ENCODE measurements at regions not wholly inside any gene's neighbourhood (a gene's known extent, or its start where the extent isn't known, plus 50 kb on each side); places are given as distances from the start of the nearest gene placed in this dataset.

GRCh38 chr9:107942291-107942690 is 452.7 kb upstream of the KLF4 start:
- Histone ChIP-seq H3K9me2 (replicated peaks; ENCODE audit: low read depth, low read length) (no peaks in the 10 kb centered on the region), H3K36me3 (ENCODE audit: insufficient read depth, low read length) (no peaks in the 10 kb centered on the region), H3F3A (ENCODE audit: low read depth) (no peaks in the 10 kb centered on the region), H3K4me2 (ENCODE audit: low read depth, low read length, poor library complexity, severe bottlenecking) (no peak overlapping the region), H3K9me3 (ENCODE audit: insufficient read depth, low read depth, low read length) (no peaks in the 10 kb centered on the region), H2AFZ (ENCODE audit: low read length) (no peak overlapping the region), H3K79me2 (ENCODE audit: insufficient read depth, low read length) (no peaks in the 10 kb centered on the region), H3K27me3 (ENCODE audit: insufficient read depth, low read length, poor library complexity, severe bottlenecking) (no peaks in the 10 kb centered on the region), H3K4me3 (ENCODE audit: low read length, poor library complexity, severe bottlenecking) (no peak overlapping the region), H3K4me1 (ENCODE audit: insufficient read depth, low read length, poor library complexity, severe bottlenecking) (no peaks in the 10 kb centered on the region), H4K20me1 (ENCODE audit: insufficient read depth, low read length, poor library complexity, severe bottlenecking) (no peaks in the 10 kb centered on the region), H3K9ac (ENCODE audit: low read depth, low read length, poor library complexity, severe bottlenecking) (no peak overlapping the region)
- no peak for TF ChIP-seq EZH2phosphoT487 (IDR thresholded peaks at IDR 0.05; ENCODE audit: borderline replicate concordance)
- TF ChIP-seq, protein P1, sequence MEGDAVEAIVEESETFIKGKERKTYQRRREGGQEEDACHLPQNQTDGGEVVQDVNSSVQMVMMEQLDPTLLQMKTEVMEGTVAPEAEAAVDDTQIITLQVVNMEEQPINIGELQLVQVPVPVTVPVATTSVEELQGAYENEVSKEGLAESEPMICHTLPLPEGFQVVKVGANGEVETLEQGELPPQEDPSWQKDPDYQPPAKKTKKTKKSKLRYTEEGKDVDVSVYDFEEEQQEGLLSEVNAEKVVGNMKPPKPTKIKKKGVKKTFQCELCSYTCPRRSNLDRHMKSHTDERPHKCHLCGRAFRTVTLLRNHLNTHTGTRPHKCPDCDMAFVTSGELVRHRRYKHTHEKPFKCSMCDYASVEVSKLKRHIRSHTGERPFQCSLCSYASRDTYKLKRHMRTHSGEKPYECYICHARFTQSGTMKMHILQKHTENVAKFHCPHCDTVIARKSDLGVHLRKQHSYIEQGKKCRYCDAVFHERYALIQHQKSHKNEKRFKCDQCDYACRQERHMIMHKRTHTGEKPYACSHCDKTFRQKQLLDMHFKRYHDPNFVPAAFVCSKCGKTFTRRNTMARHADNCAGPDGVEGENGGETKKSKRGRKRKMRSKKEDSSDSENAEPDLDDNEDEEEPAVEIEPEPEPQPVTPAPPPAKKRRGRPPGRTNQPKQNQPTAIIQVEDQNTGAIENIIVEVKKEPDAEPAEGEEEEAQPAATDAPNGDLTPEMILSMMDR (conservative IDR thresholded peaks at IDR 0.05; ENCODE audit: low read length) = no peak

DNA sequence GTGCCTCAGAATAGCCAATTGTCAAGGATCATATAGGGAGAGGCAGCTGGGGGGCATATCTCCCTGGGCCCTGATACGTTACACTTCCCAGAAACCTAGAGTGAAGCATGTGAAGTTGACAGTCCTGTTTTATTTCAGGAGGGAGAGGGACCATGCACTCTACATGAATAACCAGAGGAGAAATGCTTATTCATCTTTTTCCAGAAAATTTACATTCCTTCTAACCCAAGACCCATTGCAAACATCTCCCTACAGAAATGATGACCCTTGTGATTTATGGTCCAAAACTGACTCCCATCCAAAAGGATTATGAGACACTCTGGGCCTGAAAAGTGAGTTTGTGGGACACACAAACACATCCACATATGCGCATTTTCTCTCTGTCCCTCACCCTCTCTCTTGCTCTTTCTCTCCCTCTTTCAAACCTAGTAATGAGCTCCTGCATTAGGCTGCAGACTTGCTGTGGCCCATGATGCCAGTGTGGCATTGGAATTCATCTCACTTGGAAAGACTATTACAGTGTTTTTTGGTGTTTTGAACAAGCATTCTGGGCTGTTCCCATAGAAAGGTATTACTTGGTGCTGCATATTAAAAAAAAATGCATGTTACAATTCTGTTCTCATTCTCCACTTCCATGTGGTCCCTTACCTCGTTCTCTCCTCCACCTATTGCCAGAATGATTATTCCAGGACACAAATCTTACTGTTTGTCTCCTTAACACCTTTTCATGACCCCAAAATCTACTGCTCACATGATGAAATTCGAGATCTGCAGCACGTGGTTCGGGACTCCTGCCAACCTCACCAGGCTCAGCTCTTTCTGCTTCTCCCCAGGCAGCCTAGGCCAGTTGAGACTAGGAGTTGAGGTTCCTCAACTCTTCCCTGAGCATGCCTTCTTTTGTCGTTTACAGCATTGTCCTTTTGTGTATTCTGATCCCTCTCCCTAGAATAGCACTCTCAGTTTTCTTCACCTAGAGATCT is 451.3 kb upstream of the KLF4 start:
- no peaks in the 10 kb centered on the region for H3K9me3 ChIP-seq (ENCODE audit: insufficient read depth, low read depth, low read length)
- H3K4me3 ChIP-seq (ENCODE audit: low read length, poor library complexity, severe bottlenecking) = no peak overlapping the region
- H3K9me2 ChIP-seq (replicated peaks; ENCODE audit: low read depth, low read length) = no peaks in the 10 kb centered on the region
- H3K4me2 ChIP-seq (ENCODE audit: low read depth, low read length, poor library complexity, severe bottlenecking) = no peak overlapping the region
- no peaks in the 10 kb centered on the region for H3K36me3 ChIP-seq (ENCODE audit: insufficient read depth, low read length)
- H4K20me1 ChIP-seq (ENCODE audit: insufficient read depth, low read length, poor library complexity, severe bottlenecking) = no peaks in the 10 kb centered on the region
- H2AFZ ChIP-seq (ENCODE audit: low read length) = no peak overlapping the region
- no peaks in the 10 kb centered on the region for H3F3A ChIP-seq (ENCODE audit: low read depth)
- TF ChIP-seq EZH2phosphoT487 (IDR thresholded peaks at IDR 0.05; ENCODE audit: borderline replicate concordance) = no peak
- TF ChIP-seq, protein P1 (conservative IDR thresholded peaks at IDR 0.05; ENCODE audit: low read length) = no peak
- no peak overlapping the region for H3K9ac ChIP-seq (ENCODE audit: low read depth, low read length, poor library complexity, severe bottlenecking)
- no peaks in the 10 kb centered on the region for H3K79me2 ChIP-seq (ENCODE audit: insufficient read depth, low read length)
- H3K4me1 ChIP-seq (ENCODE audit: insufficient read depth, low read length, poor library complexity, severe bottlenecking) = no peaks in the 10 kb centered on the region
- no peaks in the 10 kb centered on the region for H3K27me3 ChIP-seq (ENCODE audit: insufficient read depth, low read length, poor library complexity, severe bottlenecking)

DNA sequence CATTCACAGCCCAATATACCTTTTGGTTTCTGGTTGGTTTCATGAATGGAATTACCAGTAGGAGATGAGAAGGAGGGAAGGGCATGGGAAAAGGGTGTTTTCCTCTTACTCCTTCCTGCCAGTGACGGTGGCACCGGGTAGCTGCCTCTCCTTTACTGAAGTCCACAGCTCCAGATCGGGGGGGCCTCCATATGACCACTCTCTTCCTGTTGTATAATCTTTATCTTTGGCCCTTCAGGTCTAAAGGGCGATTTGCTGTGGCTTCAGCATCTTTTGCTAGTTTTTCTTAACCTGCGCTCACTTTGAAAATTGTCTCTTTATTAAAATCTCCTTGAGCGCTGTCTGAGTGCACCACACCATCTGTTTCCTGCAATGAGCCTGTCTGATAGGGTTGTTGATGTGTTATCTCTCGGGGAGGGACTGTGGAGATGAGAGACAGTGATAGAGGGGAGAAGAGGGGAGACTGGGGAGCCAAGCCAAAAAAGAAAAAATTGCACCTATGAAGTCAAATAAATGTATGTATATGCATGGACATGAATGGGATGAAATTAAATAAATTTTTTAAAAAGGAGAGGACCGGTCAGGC is 449.3 kb upstream of the KLF4 start:
- Histone ChIP-seq H3K4me2 (ENCODE audit: low read depth, low read length, poor library complexity, severe bottlenecking) (no peak overlapping the region), H3K4me3 (ENCODE audit: low read length, poor library complexity, severe bottlenecking) (no peak overlapping the region), H3F3A (ENCODE audit: low read depth) (no peaks in the 10 kb centered on the region), H3K9ac (ENCODE audit: low read depth, low read length, poor library complexity, severe bottlenecking) (no peak overlapping the region), H3K9me2 (replicated peaks; ENCODE audit: low read depth, low read length) (no peaks in the 10 kb centered on the region), H2AFZ (ENCODE audit: low read length) (no peak overlapping the region), H3K36me3 (ENCODE audit: insufficient read depth, low read length) (no peaks in the 10 kb centered on the region), H3K4me1 (ENCODE audit: insufficient read depth, low read length, poor library complexity, severe bottlenecking) (no peaks in the 10 kb centered on the region), H3K9me3 (ENCODE audit: insufficient read depth, low read depth, low read length) (no peaks in the 10 kb centered on the region), H3K27me3 (ENCODE audit: insufficient read depth, low read length, poor library complexity, severe bottlenecking) (no peaks in the 10 kb centered on the region), H4K20me1 (ENCODE audit: insufficient read depth, low read length, poor library complexity, severe bottlenecking) (no peaks in the 10 kb centered on the region), H3K79me2 (ENCODE audit: insufficient read depth, low read length) (no peaks in the 10 kb centered on the region)
- TF ChIP-seq, protein P1 (conservative IDR thresholded peaks at IDR 0.05; ENCODE audit: low read length) = no peak
- no peak for TF ChIP-seq EZH2phosphoT487 (IDR thresholded peaks at IDR 0.05; ENCODE audit: borderline replicate concordance)

All from Loucy (cell line).